OCI-LY1 (cell line): ENCODE measurements at regions not wholly inside any gene's neighbourhood (a gene's known extent, or its start where the extent isn't known, plus 50 kb on each side); places are given as distances from the start of the nearest gene placed in this dataset.

ENCODE experiments used
- CTCF ChIP-seq: fragments of 200-600 bp; sonication (generic), shearing (Covaris generic); IDR thresholded peaks from 2 replicates; pipeline ENCODE4 v1.5.1; 2017; ENCODE audit warnings: mild to moderate bottlenecking, antibody characterized with exemption, low read length, moderate library complexity, mixed read lengths
- EZH2 ChIP-seq: fragments of 200-600 bp; sonication (generic), shearing (Covaris generic); IDR thresholded peaks from 2 replicates; pipeline ENCODE4 v1.8.0; 2017; ENCODE audit warnings: borderline replicate concordance, mixed run types, mild to moderate bottlenecking, antibody characterized with exemption, low read length, moderate library complexity, mixed read lengths

DNA sequence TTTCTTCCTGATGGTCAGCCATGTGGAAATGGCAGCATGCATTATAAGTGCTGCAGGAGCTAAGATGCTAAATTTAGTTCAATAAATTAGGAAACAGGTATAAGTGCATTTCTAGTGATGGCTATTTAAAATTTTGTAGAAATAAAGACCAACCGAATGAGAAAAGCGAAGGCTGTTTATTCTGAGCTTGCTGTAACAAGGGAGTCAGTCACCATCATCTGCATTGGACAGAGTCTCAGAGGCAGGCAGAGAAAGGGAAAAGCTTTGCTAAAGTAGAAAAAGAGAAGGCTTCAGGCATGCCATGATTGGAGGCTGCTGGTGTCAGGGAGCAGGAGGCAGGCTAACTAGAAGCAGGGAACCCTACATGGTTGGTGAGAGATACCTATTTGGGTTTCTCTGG is 451.0 kb downstream of the EDEM1 start:
- TF ChIP-seq EZH2, result no peak
- TF ChIP-seq CTCF, result no peak
